Fibroblast of skin of right biceps (primary cell): ENCODE measurements at regions not wholly inside any gene's neighbourhood (a gene's known extent, or its start where the extent isn't known, plus 50 kb on each side); places are given as distances from the start of the nearest gene placed in this dataset.
"Not testable (repeated sequence)": the region's sequence is repeated elsewhere in the genome, so short reads cannot be mapped to it uniquely, and the experiment has no call there.

Source experiments
- DNase-seq: peaks from one replicate; pipeline ENCODE4 v3.0.0-alpha.2; 2013

DNA sequence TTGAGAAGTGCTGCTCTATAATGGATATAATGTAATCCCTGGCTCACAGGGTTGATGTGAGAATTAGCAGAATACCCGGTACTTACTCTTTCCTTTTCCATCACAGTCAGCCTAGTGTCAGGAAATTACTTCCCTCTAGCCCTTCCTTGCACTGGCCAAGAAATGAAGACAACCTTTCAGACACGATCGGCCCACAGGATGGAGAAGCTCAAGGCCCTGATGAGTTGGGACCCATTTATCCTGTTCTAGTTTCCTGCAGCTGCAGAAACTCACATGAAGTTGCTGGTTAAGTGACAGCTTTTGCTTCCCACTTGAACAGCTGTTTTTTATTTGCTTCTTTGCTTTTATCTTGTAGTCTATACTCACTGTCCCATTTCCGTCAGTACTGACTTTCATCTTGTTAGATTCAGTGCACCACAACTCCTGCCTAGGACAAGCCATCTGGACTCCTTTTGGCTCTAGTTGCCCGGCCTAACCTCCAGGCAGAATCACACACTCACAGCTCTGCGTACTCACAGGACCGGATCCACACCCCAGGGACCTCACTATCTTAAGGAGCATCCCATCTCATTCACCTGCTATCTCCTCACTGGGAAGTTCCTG is 325.1 kb upstream of the CHRNA7 start:
- not testable (repeated sequence) for DNase-seq

DNA sequence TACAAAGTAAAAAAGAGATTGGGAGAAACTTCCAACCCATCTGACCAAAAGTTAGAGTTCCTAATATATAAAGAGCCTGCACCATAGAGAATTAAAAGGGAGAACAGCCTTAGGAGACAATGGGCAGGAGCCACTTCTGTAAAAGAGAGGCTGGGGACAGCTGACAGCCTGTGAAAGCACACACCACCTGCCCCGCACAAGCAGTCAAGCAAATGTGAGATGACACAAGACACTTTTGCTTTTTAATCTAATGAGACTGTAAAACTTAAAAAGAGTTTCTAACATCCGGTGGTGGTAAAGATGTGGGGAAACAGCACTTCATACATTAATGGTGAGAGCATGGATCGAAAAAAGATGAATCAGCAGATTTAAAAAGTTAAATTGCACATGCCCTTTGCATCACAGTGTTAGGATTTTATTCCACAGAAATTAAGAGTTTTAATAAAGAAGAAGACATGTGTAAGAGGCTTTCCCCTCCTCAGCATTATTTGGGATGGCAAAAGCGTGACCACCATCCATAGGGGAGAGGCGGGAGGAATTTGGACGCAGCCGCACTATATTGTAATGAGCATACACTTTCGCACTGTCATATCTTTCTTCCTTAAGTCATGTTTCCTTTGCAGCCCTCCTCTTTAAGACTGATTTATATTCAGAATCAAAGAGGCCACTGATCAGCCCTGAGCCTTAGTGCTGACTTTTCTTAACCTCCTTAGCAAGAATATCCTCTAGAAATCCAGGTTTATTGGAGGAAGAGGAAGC is 322.2 kb upstream of the CHRNA7 start:
- not testable (repeated sequence) for DNase-seq

- not testable (repeated sequence) for DNase-seq
These were observed 321.5 kb upstream of the CHRNA7 start for GRCh38 chr15:31708703-31709327.

DNA sequence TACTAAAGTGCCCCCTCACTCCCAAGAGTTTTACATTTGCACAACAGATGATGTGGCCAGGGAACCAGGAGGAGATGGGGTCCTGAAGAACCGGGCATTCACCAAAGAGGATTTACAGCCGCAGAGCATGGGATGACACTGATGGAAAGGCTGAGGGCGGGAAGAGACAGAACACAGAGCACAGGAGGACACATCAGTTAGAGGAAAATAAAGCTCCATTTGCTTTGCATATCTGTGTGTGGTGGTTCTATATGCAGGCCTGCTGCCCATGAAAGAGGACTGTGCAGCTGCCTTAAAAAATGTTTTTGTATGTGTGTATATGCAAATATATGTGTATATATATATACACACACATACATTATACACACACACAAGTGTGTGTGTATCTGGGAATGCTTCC is 320.8 kb upstream of the CHRNA7 start:
- DNase-seq = not testable (repeated sequence)

- DNase-seq = not testable (repeated sequence)
These were observed 319.5 kb upstream of the CHRNA7 start for GRCh38 chr15:31710806-31711205.

DNA sequence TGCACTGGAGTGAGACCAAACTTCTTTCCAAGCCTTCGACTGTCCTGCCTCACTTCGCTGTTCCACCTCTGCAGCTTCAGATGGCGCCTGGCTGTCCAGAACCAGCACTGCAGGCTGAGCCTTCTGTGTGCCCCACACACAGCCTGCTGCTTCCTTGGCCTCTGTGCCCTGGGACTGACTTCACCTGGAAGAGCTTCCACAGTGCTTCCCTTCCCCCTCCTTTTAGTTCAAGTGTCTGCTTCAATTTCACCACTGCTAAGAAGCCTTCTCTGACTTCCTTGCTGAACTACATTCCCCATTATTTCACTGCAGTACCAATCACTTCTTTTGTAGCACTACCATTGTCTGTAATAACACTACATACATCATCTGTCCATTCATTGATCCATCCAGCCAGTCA is 315.1 kb upstream of the CHRNA7 start:
- not testable (repeated sequence) for DNase-seq

DNA sequence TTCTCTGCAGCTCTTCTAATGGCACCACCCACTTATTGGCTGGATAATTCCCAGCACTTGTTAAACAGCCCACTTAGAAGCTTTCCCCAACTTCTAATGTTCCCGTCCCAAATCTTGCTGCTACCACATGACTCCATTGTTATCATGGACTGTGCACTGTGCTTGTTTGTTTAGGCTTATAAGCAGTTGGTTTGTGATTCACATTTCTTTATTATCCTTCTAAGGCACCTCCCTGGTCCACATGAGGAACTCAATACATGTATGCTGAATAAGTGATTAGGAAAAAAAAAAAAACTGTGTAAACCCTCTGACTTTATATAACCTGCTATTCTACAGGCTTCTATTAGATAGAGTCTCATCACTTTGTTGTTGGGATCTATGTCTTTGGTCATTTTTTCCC is 311.7 kb upstream of the CHRNA7 start:
- not testable (repeated sequence) for DNase-seq

DNA sequence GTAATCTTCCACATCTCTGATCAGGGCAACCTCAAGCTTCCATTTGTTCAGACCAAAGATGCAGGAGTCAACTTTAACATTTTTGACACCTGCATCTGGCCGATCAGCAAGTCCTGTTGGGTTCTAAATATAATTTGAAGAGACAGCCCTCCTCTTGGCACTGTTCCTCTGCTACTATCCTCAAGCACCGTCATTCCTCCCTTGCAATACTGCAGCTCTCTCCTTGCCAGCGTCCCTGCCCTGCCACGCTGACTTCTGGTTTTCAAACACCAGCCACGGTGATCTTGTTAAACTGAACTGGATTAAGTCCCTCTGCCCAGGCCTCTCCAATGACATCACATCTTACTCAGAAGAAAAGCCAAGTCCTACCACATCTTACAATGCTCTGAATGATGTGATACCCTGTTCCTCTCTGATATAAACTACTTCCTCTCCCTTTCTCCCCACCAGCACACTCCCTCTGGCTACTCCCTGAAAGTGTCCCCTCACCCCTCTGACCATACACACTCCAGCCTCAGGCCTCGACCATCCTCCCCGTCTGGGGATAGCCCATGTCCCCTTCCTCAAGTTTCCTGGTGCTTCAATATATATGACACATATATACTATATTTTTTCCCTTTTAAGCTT is 310.8 kb upstream of the CHRNA7 start:
- DNase-seq = not testable (repeated sequence)

- not testable (repeated sequence) for DNase-seq
These were observed 307.3 kb upstream of the CHRNA7 start for GRCh38 chr15:31723019-31723418.

DNA sequence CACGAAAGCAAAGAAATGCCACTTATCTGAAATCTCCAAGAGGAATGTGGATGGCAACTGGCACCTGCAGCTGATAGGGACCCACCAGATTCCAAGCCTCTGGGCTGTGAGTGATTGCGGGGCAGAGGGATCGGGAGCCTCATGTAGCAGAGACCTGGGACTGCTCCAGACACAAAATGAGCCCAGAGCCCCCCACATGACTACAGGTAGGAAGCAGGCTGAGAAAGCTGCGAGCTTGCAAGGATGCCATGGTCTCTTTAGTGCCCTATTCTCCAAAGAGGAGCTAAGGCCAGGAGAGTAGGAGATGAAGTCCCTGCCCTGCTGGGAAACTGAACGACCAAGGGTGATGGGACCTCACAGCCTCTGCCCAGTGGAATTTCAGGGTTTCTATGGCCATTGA is 305.4 kb upstream of the CHRNA7 start:
- DNase-seq = not testable (repeated sequence)

DNA sequence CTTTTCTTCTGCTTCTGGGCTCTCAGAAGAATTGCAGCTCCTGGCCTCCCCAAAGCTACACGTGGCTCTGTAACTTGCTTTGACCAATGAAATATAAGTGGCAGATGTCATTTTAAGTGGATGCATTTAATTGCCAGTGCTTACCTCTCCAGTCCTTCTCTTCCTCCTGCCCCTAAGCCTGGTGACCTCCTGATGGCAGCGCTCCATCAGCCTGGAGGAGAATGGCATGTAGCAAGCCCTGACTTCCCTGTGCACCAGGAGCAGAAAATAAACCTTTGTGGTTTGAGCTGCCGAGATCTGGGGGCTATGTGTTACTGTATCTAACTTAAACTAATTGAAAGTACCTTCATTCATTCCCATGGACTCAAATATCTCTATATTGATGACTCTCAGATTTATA is 304.7 kb upstream of the CHRNA7 start:
- not testable (repeated sequence) for DNase-seq

DNA sequence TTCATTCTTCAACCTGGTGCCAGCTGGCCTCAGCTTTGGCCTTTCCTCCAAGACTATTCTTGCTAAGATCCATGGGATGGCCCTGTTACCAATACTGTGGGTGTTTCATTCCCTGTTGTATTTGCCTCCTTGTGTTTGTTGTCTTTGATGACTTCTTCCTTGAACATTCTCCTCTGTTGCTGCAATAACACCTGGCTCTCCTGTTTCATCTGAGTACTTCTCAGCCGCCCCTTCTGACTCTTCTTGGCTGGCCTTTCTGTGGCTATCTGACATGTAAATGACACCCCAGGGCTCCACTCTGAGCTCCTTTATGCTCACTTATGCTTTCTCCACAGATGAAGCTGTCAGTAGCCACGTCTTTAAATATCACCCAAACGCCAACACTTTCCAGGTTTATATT is 302.7 kb upstream of the CHRNA7 start:
- no peak for DNase-seq

DNA sequence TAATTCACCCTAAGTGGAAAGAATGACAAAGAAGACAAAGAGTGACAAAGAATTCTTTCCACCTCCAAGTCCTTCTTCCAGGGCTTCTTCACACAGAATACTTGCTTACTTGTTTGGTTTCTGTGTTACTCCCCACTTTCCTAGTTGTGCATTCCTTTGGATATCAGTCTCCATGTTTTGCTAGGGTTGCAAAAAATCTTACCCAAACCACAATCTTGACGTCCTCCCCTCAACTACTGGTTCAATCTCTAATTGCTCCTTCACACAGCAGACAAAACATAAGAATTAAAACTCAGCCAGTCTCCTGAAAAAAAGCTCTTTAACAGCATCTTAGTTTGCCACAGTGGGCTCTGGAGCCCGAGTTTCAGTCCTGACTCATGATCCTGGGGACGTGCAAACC is 297.6 kb upstream of the CHRNA7 start:
- DNase-seq = peak; percentile 51

DNA sequence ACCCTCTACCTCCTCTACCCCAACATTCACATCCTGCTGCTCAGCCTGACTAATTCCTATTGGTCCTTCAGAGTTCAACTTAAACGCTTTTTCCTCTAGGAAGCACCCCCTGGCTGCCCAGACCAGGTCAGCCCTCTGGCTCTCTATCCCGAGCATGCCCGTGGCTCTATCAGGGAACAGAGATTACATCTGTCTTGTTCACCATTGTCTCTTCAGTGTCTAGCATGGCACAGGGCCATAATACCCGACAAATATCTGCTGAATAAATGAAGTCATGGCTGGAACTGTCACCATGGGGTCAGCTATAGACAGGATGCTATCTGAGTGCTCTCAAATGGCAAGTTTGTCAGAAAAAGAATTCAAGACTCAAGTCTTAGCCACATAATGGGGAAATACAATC is 296.9 kb upstream of the CHRNA7 start:
- no peak for DNase-seq

DNA sequence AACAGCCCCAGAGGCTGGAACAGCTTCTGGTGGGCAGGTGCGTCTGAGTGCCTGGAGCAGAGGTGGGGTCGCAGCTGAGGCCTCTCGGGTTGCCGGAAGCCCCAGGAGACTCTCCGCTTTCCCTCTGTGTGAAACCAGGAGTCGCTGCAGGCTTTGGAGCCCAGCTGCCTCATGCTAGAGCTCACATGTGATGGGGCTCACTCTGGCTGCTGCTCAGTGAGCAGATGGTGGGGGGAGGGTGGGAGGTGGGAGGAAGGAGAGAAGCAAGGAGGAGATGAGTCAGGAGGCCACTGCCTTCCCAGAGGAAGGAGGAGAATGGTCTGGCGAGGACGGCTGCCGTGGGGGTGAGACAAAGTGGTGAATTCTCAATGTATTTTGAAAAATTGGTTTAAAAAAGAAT is 290.1 kb upstream of the CHRNA7 start:
- DNase-seq = peak; percentile 79

DNA sequence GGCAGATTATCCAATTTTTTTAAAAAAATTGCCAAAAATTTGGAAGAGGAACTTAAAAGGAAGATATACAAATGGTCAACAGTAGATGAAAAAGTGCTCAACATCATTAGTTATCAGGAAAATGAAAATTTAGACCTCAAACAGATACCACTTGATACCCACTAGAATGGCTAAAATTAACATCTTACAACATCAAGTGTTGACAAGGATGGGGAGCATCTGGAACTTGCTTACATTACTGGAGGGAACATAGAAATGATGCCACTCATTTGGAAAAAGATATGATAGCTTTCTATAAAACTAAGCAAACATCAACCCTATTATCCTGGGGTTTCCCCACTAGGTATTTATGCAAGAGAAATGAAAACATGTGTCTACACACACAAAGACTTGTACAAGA is 284.5 kb upstream of the CHRNA7 start:
- DNase-seq = no peak

DNA sequence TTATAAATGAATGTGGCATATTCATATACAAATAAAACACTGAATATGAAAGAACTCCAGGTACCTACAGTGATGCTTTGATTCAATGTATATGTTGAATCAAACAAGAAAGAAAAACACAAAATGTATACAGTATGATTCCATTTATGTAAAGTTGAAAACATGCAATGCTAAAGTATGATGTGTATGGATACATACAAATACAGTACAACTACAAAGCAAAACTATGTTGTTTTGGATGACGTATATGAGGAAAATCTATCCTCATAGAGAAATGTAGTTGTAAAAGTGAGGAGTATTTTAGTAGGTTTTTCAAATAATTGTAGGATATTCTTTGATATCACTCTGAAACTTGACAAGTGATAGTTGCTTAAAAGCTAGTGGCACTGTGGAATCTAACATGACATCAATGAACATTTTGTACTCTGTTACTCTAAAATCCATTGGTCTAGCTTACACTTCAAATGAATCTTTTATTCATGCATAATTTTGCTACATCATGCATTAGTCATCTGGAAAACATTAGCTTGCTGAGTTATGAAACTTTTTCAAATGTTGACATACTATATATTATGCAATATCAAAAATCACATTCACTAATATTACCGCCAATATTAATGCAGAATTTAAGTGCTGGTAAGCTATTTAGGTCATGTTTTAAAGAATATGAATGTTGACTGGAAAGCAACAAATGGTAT is 278.1 kb upstream of the CHRNA7 start:
- peak; percentile 33 for DNase-seq

- no peak for DNase-seq
These were observed 277.4 kb upstream of the CHRNA7 start for GRCh38 chr15:31752905-31753304.

DNA sequence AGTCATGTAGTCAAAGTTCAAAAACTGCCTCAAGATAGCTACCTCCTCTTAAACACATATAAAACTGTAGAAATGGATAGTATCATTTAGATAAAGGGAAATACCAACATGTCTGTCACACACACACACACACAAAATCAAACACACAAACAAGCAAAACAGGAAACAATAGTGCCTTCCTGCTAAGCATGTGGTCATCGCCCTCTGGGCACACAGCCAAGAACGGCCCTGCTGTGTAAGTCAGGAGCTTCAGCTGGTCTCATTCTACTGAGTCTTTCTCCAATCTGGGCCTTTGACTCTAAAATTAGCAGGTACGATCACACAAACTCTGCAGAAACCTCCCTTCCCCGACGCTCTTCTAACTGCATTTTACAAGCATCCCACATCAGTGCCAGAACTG is 272.2 kb upstream of the CHRNA7 start:
- peak; percentile 23 for DNase-seq

GRCh38 chr15:31768055-31768454 is 262.3 kb upstream of the CHRNA7 start:
- no peak for DNase-seq

DNA sequence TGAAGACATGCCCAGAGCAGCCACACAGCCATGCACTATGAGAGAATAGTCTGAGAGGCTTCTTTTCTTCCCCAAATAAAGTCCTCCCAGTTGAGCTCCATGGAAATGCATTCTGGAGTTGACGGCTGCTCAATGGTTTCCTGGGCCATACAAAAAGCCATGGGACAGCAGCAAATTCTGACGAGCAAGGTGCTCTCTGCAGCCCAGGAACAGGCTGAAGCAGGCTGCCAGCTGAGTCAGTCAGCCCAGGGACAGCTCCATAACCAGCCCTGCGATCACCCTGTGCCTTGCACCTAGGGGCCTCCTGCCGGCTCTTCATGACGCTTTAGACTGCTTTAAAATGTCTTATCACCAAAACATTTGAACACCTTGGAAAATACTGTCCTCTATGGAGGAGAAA is 256.3 kb upstream of the CHRNA7 start:
- no peak for DNase-seq

- no peak for DNase-seq
These were observed 254.3 kb upstream of the CHRNA7 start for GRCh38 chr15:31776039-31776438.

DNA sequence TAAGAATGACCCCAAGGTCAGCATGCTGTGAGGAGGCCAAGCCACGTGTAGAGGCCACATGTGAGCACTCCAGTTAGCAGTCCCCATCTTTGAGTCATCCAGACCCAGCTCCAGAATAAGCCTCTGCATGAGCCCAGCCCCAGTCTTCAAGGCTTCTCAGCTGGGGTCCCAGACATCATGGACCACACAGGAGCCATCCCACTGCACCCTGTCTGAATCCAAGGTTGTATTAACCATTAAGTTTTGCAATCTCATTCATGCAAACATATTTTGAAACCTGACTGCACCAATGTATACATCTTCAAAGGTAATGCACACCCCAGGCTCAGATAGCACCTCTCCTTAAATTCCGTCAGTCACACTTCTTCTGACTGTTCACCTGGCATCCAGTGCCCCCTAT is 249.1 kb upstream of the CHRNA7 start:
- no peak for DNase-seq
